ENCODE measurements at regions not wholly inside any gene's neighbourhood (a gene's known extent, or its start where the extent isn't known, plus 50 kb on each side); places are given as distances from the start of the nearest gene placed in this dataset.

DNA sequence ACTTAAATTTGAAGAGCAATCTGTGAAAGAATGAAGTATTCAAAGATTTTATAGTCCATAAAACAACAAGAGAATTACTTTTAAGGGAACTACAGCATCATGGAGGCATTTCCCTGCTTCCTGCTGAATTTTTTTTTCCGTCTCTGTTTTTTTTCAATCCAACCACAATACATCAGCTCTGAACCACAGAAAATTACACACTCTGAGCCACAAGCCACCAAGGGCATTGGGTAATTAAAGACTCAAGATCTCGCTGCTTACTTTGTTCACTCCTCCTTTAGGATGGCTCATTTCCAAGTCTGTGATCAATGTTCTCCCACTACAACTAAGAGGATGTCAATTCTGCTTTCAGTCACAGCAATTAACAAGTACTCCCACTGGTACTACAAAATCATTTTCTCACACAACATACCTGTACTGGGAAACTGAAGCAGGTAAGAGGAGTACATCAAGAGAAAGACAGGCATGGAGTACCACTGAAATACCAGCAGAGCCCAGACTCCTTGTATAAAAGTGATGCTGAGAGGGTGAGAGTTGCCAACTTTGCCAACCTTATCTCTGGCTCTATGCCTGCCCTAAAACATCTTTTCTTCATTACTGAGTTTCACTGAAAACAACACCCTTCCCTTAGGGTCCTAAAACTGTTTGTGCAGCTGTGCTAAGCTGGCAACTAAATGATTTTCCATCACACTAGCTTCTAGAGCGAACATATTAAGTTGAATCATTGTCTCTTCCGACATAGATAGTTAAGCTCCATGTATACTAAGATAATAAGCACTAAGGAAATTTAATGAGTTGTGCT lies 105.8 kb upstream of the MAGEB18 start:
- H3K27ac ChIP-seq = no peak overlapping the region
- no peaks in the 10 kb centered on the region for H3K9me2 ChIP-seq (ENCODE audit: insufficient read depth)
- H3K36me3 ChIP-seq (ENCODE audit: low read depth) = no peaks in the 10 kb centered on the region
- in situ Hi-C loops (cut with MboI) = no loop called here
- no peaks in the 10 kb centered on the region for H3K9me3 ChIP-seq (ENCODE audit: low read depth)
- TF ChIP-seq EZH2phosphoT487 (IDR thresholded peaks at IDR 0.05; ENCODE audit: insufficient read depth, low read depth) = no peak
- TF ChIP-seq EZH2 (IDR thresholded peaks at IDR 0.05; ENCODE audit: insufficient read depth, poor library complexity, severe bottlenecking) = no peak
- H3F3A ChIP-seq (ENCODE audit: insufficient read depth) = no peaks in the 10 kb centered on the region
- H3K79me2 ChIP-seq (ENCODE audit: insufficient read depth) = no peaks in the 10 kb centered on the region
- H3K4me1 ChIP-seq (ENCODE audit: insufficient read depth) = no peaks in the 10 kb centered on the region
- H2AFZ ChIP-seq = no peak overlapping the region
- H3K27me3 ChIP-seq (replicated peaks; ENCODE audit: insufficient read depth) = no peaks in the 10 kb centered on the region
- 10 to 23% methylated on average over 4 of the region's 4 CpGs for WGBS, 2 experiments (ENCODE audit: low coverage in 1 of 2, low lambda C conversion rate in 2 of 2, missing lambda C conversion rate in 2 of 2)
- no peak overlapping the region for H3K4me3 ChIP-seq
- H3K4me2 ChIP-seq (ENCODE audit: unreplicated experiment) = no peak overlapping the region
- DNase-seq = no peak
- no peak overlapping the region for H3K9ac ChIP-seq
- H4K20me1 ChIP-seq (ENCODE audit: insufficient read depth) = no peaks in the 10 kb centered on the region

DNA sequence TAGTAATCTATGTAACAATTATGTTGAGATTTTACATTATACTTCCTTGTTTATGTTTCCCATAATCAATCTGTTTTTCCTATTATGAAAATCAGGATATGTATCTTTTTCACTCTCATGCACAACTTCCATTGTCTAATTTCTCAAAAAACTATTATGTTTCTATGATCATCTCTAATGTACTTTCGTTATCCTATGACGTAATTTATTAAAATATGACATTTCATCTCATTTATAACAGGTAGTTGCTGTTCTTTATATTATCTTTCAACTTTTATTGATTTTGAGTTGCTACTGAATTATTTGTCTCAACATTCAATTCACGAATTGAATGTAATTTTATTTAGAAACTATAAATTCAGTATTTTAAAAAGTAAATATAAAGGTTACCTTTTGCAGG lies 100.8 kb upstream of the MAGEB18 start:
- in situ Hi-C loops (cut with MboI) = no loop called here

DNA sequence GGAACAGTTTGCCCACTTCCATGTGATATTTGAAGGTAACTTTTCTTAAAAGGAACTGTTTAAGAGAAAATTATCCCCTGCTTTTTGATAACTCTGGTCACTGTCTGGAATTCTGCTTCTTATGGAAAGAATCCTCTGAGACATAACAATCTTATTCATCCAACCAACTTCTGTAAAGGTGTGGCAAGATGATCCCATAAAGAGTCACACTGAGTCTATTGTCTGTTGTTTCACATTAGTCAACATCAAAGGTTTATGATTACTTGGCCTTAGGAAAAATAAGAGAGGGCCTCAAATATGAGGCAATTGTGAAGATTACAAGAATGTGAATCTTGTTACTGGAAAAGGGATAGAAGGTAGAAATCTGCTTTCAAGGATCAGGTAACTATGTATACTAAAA lies 88.0 kb upstream of the MAGEB18 start:
- H3K27ac ChIP-seq = no peak overlapping the region
- H4K20me1 ChIP-seq (ENCODE audit: insufficient read depth) = no peaks in the 10 kb centered on the region
- H3K27me3 ChIP-seq (replicated peaks; ENCODE audit: insufficient read depth) = no peaks in the 10 kb centered on the region
- H3K79me2 ChIP-seq (ENCODE audit: insufficient read depth) = no peaks in the 10 kb centered on the region
- H3K9me2 ChIP-seq (ENCODE audit: insufficient read depth) = no peaks in the 10 kb centered on the region
- no peak overlapping the region for H3K4me3 ChIP-seq
- no peak overlapping the region for H2AFZ ChIP-seq
- no peak overlapping the region for H3K4me2 ChIP-seq (ENCODE audit: unreplicated experiment)
- no peak overlapping the region for H3K9ac ChIP-seq
- no peaks in the 10 kb centered on the region for H3K36me3 ChIP-seq (ENCODE audit: low read depth)
- H3K4me1 ChIP-seq (ENCODE audit: insufficient read depth) = no peaks in the 10 kb centered on the region
- in situ Hi-C loops (cut with MboI) = no loop called here
- no peaks in the 10 kb centered on the region for H3K9me3 ChIP-seq (ENCODE audit: low read depth)
- TF ChIP-seq EZH2phosphoT487 (IDR thresholded peaks at IDR 0.05; ENCODE audit: insufficient read depth, low read depth) (no peak), EZH2 (IDR thresholded peaks at IDR 0.05; ENCODE audit: insufficient read depth, poor library complexity, severe bottlenecking) (no peak)
- DNase-seq = no peak
- no peaks in the 10 kb centered on the region for H3F3A ChIP-seq (ENCODE audit: insufficient read depth)

More for the DNA sequence above, 100.8 kb upstream of the MAGEB18 start:
- Histone ChIP-seq H3K9ac (no peak overlapping the region), H3F3A (ENCODE audit: insufficient read depth) (no peaks in the 10 kb centered on the region), H2AFZ (no peak overlapping the region), H3K4me2 (ENCODE audit: unreplicated experiment) (no peak overlapping the region), H3K9me2 (ENCODE audit: insufficient read depth) (no peaks in the 10 kb centered on the region), H3K4me1 (ENCODE audit: insufficient read depth) (no peaks in the 10 kb centered on the region), H3K27me3 (replicated peaks; ENCODE audit: insufficient read depth) (no peaks in the 10 kb centered on the region), H3K36me3 (ENCODE audit: low read depth) (no peaks in the 10 kb centered on the region), H4K20me1 (ENCODE audit: insufficient read depth) (no peaks in the 10 kb centered on the region), H3K27ac (no peak overlapping the region), H3K9me3 (ENCODE audit: low read depth) (no peaks in the 10 kb centered on the region), H3K4me3 (no peak overlapping the region), H3K79me2 (ENCODE audit: insufficient read depth) (no peaks in the 10 kb centered on the region)
- WGBS, 2 experiments (ENCODE audit: low coverage in 1 of 2, low lambda C conversion rate in 2 of 2, missing lambda C conversion rate in 2 of 2) = 2 to 8% methylated on average over 3 of the region's 3 CpGs
- TF ChIP-seq EZH2phosphoT487 (IDR thresholded peaks at IDR 0.05; ENCODE audit: insufficient read depth, low read depth) (no peak), EZH2 (IDR thresholded peaks at IDR 0.05; ENCODE audit: insufficient read depth, poor library complexity, severe bottlenecking) (no peak)
- DNase-seq = no peak

DNA sequence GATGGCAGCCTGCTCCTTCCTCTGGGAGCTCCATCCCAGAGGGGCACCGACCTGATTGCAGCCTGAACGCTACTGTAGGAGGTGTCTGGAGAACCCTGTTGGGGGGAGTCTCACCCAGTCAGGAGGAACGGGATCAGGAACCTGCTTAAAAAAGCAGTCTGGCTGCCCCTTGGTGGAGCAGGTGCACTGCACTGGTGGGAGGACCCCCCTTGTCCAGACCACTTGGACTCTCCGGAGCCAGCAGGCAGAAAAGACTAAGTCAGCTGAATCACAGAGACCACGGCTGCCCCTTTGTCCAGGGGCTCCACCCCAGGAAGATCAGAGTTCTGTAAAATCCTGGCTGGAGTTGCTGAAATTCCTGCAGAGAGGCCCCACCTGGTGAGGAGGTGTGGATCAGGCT lies 67.3 kb upstream of the MAGEB18 start:
- TF ChIP-seq EZH2phosphoT487 (IDR thresholded peaks at IDR 0.05; ENCODE audit: insufficient read depth, low read depth) (no peak), EZH2 (IDR thresholded peaks at IDR 0.05; ENCODE audit: insufficient read depth, poor library complexity, severe bottlenecking) (no peak)
- no peaks in the 10 kb centered on the region for H3F3A ChIP-seq (ENCODE audit: insufficient read depth)
- no peak for DNase-seq
- H3K36me3 ChIP-seq (ENCODE audit: low read depth) = no peaks in the 10 kb centered on the region
- H3K9ac ChIP-seq = no peak overlapping the region
- H4K20me1 ChIP-seq (ENCODE audit: insufficient read depth) = no peaks in the 10 kb centered on the region
- no peaks in the 10 kb centered on the region for H3K9me3 ChIP-seq (ENCODE audit: low read depth)
- no peak overlapping the region for H3K27ac ChIP-seq
- H3K4me1 ChIP-seq (ENCODE audit: insufficient read depth) = no peaks in the 10 kb centered on the region
- H3K4me2 ChIP-seq (ENCODE audit: unreplicated experiment) = no peak overlapping the region
- H3K79me2 ChIP-seq (ENCODE audit: insufficient read depth) = no peaks in the 10 kb centered on the region
- H2AFZ ChIP-seq = no peak overlapping the region
- 30 to 73% methylated on average over 3 to 5 of the region's 5 CpGs for WGBS, 2 experiments (ENCODE audit: low coverage in 1 of 2, low lambda C conversion rate in 2 of 2, missing lambda C conversion rate in 2 of 2)
- no peaks in the 10 kb centered on the region for H3K9me2 ChIP-seq (ENCODE audit: insufficient read depth)
- H3K4me3 ChIP-seq = no peak overlapping the region
- in situ Hi-C loops (cut with MboI) = no loop called here
- no peaks in the 10 kb centered on the region for H3K27me3 ChIP-seq (replicated peaks; ENCODE audit: insufficient read depth)
